ENCODE measurements at regions not wholly inside any gene's neighbourhood (a gene's known extent, or its start where the extent isn't known, plus 50 kb on each side); places are given as distances from the start of the nearest gene placed in this dataset.
"Not testable (repeated sequence)": the region's sequence is repeated elsewhere in the genome, so short reads cannot be mapped to it uniquely, and the experiment has no call there.

DNA sequence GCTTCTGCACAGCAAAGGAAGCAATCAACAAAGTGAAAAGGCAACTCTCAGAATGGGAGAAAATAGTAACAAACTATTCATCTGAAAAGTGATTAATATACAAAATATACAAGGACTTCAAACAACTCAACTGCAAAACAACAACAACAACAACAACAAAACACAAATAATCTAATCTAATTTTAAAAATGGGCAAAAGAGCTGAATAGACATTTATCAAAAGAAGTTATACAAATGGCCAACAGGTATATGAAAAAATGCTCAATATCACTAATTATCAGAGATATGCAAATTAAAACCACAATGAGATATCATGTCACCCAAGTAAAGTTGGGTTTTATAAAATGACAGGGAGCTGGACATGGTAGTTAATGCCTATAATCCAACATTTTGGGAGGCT lies 602.8 kb upstream of the DIAPH2 start:
- TF ChIP-seq, protein P1, sequence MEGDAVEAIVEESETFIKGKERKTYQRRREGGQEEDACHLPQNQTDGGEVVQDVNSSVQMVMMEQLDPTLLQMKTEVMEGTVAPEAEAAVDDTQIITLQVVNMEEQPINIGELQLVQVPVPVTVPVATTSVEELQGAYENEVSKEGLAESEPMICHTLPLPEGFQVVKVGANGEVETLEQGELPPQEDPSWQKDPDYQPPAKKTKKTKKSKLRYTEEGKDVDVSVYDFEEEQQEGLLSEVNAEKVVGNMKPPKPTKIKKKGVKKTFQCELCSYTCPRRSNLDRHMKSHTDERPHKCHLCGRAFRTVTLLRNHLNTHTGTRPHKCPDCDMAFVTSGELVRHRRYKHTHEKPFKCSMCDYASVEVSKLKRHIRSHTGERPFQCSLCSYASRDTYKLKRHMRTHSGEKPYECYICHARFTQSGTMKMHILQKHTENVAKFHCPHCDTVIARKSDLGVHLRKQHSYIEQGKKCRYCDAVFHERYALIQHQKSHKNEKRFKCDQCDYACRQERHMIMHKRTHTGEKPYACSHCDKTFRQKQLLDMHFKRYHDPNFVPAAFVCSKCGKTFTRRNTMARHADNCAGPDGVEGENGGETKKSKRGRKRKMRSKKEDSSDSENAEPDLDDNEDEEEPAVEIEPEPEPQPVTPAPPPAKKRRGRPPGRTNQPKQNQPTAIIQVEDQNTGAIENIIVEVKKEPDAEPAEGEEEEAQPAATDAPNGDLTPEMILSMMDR (IDR thresholded peaks at IDR 0.05; ENCODE audit: control insufficient read depth, insufficient read depth, low read depth, low read length, missing control alignments): no peak
- no peak overlapping the region for H3K4me3 ChIP-seq (ENCODE audit: control insufficient read depth, low read depth, low read length)
- DNase-seq (ENCODE audit: low read depth): no peak

DNA sequence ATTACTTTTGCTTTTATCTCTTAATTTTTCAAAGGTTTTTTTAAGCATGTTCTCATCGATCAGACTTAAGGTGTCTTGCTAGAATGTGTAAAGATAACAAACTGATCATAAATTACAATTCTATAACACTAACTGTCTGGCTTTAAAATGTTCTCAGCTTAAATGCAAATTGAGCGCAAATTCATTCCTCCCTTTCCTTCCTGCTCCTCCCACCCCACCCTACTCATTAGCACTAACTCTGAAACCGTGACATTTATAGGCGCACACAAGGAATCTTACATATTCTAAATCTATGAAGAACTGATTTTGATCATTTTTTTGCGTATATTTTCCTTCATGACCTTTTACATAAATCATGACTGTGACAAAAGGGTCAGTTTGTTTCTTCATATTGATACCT lies 590.0 kb upstream of the DIAPH2 start:
- H3K4me3 ChIP-seq (ENCODE audit: control insufficient read depth, low read depth, low read length): no peak overlapping the region
- TF ChIP-seq, protein P1 (IDR thresholded peaks at IDR 0.05; ENCODE audit: control insufficient read depth, insufficient read depth, low read depth, low read length, missing control alignments): no peak
- DNase-seq (ENCODE audit: low read depth): no peak

DNA sequence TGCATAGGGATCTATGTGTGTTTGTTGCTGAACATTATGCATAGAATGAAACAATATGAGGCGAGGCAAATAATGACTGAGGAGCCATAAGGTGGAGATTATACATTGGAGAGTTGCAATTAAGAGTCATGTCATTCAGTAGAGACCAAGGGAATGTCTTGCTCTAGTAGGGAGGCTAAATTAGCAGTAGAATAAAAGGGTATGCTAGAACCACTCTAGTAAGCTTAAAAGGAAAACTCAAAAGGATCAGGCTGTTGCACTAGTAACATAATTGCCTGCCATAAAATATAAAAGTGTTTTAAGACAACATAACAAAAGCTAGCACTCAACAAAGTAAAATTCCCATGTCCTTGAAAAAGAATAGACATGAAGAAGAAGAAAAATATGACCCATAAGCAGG lies 586.2 kb upstream of the DIAPH2 start:
- H3K4me3 ChIP-seq (ENCODE audit: control insufficient read depth, low read depth, low read length): no peak overlapping the region
- no peak for DNase-seq (ENCODE audit: low read depth)
- TF ChIP-seq, protein P1 (IDR thresholded peaks at IDR 0.05; ENCODE audit: control insufficient read depth, insufficient read depth, low read depth, low read length, missing control alignments): no peak

DNA sequence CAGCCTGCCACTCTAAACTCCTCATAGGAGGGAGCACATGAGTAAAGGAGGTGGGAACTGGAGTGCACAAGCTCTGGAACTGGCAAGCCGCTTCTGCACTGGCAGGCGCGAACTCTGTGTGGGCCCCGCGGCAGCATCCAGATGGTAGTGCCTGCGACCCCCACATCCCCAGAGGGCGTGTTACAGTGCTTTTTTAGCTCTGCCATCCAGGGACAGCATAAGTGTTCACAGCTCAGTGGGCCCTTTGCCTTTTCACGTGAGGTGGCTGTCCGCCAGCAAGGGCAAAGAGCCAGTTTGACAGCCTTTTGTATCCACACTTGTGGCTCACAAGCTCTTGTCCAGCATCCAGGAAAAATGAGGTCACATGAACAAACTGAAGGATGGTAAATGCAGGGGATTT lies 581.6 kb upstream of the DIAPH2 start:
- DNase-seq (ENCODE audit: low read depth): no peak
- TF ChIP-seq, protein P1 (IDR thresholded peaks at IDR 0.05; ENCODE audit: control insufficient read depth, insufficient read depth, low read depth, low read length, missing control alignments): no peak

DNA sequence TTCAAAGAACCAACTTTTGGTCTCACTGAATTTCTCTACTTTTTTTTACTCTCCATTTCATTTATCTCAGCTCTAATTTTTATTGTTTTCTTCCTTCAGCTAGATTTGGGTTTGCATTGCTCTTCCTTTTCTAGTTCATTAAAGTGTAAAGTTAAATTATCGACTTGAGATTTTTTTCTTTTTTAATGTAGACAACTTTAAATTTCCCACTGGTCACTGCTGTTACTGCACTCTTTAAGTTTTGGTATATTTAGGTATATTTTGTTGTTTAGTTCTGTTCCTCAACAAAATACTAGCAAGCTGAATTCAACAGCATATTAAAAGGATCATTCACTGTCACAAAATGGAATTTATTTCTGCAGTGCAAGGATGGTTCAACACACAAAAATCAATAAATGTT lies 572.0 kb upstream of the DIAPH2 start:
- TF ChIP-seq, protein P1 (IDR thresholded peaks at IDR 0.05; ENCODE audit: control insufficient read depth, insufficient read depth, low read depth, low read length, missing control alignments): no peak
- DNase-seq (ENCODE audit: low read depth): no peak
- no peak overlapping the region for H3K4me3 ChIP-seq (ENCODE audit: control insufficient read depth, low read depth, low read length)

More for the DNA sequence above, 581.6 kb upstream of the DIAPH2 start:
- H3K4me3 ChIP-seq (ENCODE audit: control insufficient read depth, low read depth, low read length): no peak overlapping the region

DNA sequence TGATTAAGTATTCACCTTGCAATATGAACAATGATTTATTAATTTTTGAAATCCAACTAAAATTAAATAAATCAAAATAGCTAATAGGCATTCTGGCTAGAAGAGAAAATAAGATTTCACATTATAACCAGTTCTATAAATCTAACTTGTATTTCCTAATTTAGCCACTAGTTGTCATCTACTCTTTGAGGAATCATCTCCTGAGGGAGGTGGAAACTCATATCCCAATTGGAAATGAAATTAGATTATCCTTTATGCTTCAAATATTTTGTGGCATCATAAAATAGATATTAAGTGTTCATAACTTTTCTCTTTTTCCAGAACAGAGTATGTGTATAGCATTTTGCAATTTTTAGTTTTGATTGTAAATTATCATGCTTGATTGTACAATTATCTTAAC lies 558.5 kb upstream of the DIAPH2 start:
- TF ChIP-seq, protein P1 (IDR thresholded peaks at IDR 0.05; ENCODE audit: control insufficient read depth, insufficient read depth, low read depth, low read length, missing control alignments): no peak
- DNase-seq (ENCODE audit: low read depth): no peak
- no peak overlapping the region for H3K4me3 ChIP-seq (ENCODE audit: control insufficient read depth, low read depth, low read length)

DNA sequence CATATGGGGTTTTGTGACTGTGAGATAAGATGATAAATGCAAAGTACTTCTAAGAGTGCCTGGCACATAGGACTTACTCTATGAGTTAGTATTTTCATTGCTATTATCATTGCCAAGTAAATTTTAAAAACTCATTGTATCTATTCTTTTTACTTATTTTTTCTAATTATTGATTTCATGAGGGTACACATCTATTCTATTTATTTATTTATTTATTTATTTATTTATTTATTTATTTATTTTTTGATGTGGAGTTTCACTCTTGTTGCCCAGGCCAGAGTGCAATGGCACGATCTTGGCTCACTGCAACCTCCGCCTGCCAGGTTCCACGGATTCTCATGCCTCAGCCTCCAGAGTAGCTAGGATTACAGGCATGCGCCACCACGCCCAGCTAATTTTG lies 556.6 kb upstream of the DIAPH2 start:
- H3K4me3 ChIP-seq (ENCODE audit: control insufficient read depth, low read depth, low read length): not testable (repeated sequence)

More for the DNA sequence above, 556.6 kb upstream of the DIAPH2 start:
- DNase-seq (ENCODE audit: low read depth): not testable (repeated sequence)
